ENCODE measurements at regions not wholly inside any gene's neighbourhood (a gene's known extent, or its start where the extent isn't known, plus 50 kb on each side); places are given as distances from the start of the nearest gene placed in this dataset.

- H3K36me3 ChIP-seq (ENCODE audit: control insufficient read depth in 4 of 4, insufficient read depth in 4 of 4, low read length in 3 of 4): no peaks in the 10 kb centered on the region
Measured at GRCh38 chr2:144572977-144573376, 53.1 kb upstream of the ZEB2 start.

GRCh38 chr2:144571770-144572169, 51.9 kb upstream of the ZEB2 start:
- Histone ChIP-seq H3K4me3 (ENCODE audit: control insufficient read depth in 1 of 7, extremely low read depth in 1 of 7, insufficient read depth in 4 of 7, low read depth in 2 of 7, low read length in 6 of 7) (no peak overlapping the region), H3K36me3 (ENCODE audit: control insufficient read depth in 4 of 4, insufficient read depth in 4 of 4, low read length in 3 of 4) (no peaks in the 10 kb centered on the region), H3K27me3 (replicated peaks in 2 of 5; ENCODE audit: control insufficient read depth in 4 of 5, insufficient read depth in 5 of 5, low read length in 4 of 5) (no peaks in the 10 kb centered on the region), H3K4me1 (ENCODE audit: control extremely low read depth in 1 of 4, control insufficient read depth in 4 of 4, insufficient read depth in 4 of 4, low read length in 3 of 4) (no peaks in the 10 kb centered on the region), H3K9me3 (ENCODE audit: control extremely low read depth in 1 of 5, control insufficient read depth in 4 of 5, insufficient read depth in 2 of 5, low read depth in 1 of 5, low read length in 4 of 5) (no peaks in the 10 kb centered on the region), H3K27ac (ENCODE audit: insufficient read depth in 1 of 2, low read depth in 1 of 2, low read length in 2 of 2, poor library complexity in 1 of 2, severe bottlenecking in 2 of 2) (no peak overlapping the region)
- ChIA-PET CTCF (interaction anchor here (0.6 to 2.4 kb wide), 6 partner anchors 11 to 79 kb away, joined by 3 to 6 read pairs (median 4); no protein-coding TSS in a partner anchor), POLR2A (no interaction called here)
- no peak for DNase-seq
- no CpG with 5 or more reads among the region's 1 CpG for WGBS (ENCODE audit: insufficient coverage)

More at GRCh38 chr2:144572977-144573376, 53.1 kb upstream of the ZEB2 start:
- CTCF ChIA-PET: interaction anchor here (0.7 to 2.4 kb wide), 6 partner anchors 9 to 120 kb away, joined by 3 to 6 read pairs (median 3); no protein-coding TSS in a partner anchor
- POLR2A ChIA-PET: no interaction called here
- Histone ChIP-seq H3K4me3 (ENCODE audit: control insufficient read depth in 1 of 7, extremely low read depth in 1 of 7, insufficient read depth in 4 of 7, low read depth in 2 of 7, low read length in 6 of 7) (no peak overlapping the region), H3K27me3 (replicated peaks in 2 of 5; ENCODE audit: control insufficient read depth in 4 of 5, insufficient read depth in 5 of 5, low read length in 4 of 5) (no peaks in the 10 kb centered on the region), H3K4me1 (ENCODE audit: control extremely low read depth in 1 of 4, control insufficient read depth in 4 of 4, insufficient read depth in 4 of 4, low read length in 3 of 4) (no peaks in the 10 kb centered on the region), H3K9me3 (ENCODE audit: control extremely low read depth in 1 of 5, control insufficient read depth in 4 of 5, insufficient read depth in 2 of 5, low read depth in 1 of 5, low read length in 4 of 5) (no peaks in the 10 kb centered on the region), H3K27ac (ENCODE audit: insufficient read depth in 1 of 2, low read depth in 1 of 2, low read length in 2 of 2, poor library complexity in 1 of 2, severe bottlenecking in 2 of 2) (no peak overlapping the region)
- DNase-seq: no peak

GRCh38 chr2:144570566-144570965, 50.6 kb upstream of the ZEB2 start:
- POLR2A ChIA-PET: interaction anchor here (0.7 to 1.2 kb wide), 2 partner anchors 18 to 88 kb away, joined by 3 read pairs; no protein-coding TSS in a partner anchor
- H3K27ac ChIP-seq (ENCODE audit: insufficient read depth in 1 of 2, low read depth in 1 of 2, low read length in 2 of 2, poor library complexity in 1 of 2, severe bottlenecking in 2 of 2): no peak overlapping the region
- WGBS (ENCODE audit: insufficient coverage): 81% methylated on average over 2 of the region's 3 CpGs
- H3K9me3 ChIP-seq (ENCODE audit: control extremely low read depth in 1 of 5, control insufficient read depth in 4 of 5, insufficient read depth in 2 of 5, low read depth in 1 of 5, low read length in 4 of 5): no peaks in the 10 kb centered on the region
- H3K27me3 ChIP-seq (replicated peaks in 2 of 5; ENCODE audit: control insufficient read depth in 4 of 5, insufficient read depth in 5 of 5, low read length in 4 of 5): no peaks in the 10 kb centered on the region
- DNase-seq: peak in 2 of 3 donors; percentile 68 to 75
- no peak overlapping the region for H3K4me3 ChIP-seq (ENCODE audit: control insufficient read depth in 1 of 7, extremely low read depth in 1 of 7, insufficient read depth in 4 of 7, low read depth in 2 of 7, low read length in 6 of 7)
- no peaks in the 10 kb centered on the region for H3K36me3 ChIP-seq (ENCODE audit: control insufficient read depth in 4 of 4, insufficient read depth in 4 of 4, low read length in 3 of 4)
- CTCF ChIA-PET: interaction anchor here (0.9 to 1.3 kb wide), 2 partner anchors 9 to 11 kb away, joined by 4 read pairs; no protein-coding TSS in a partner anchor
- no peaks in the 10 kb centered on the region for H3K4me1 ChIP-seq (ENCODE audit: control extremely low read depth in 1 of 4, control insufficient read depth in 4 of 4, insufficient read depth in 4 of 4, low read length in 3 of 4)

All from common myeloid progenitor, CD34-positive (primary cell).